SK-N-SH (cell line): ENCODE measurements at regions not wholly inside any gene's neighbourhood (a gene's known extent, or its start where the extent isn't known, plus 50 kb on each side); places are given as distances from the start of the nearest gene placed in this dataset.

Experiments used
- CTCF ChIP-seq: fragments of 200-600 bp; sonication (generic); IDR thresholded peaks from 2 replicates; pipeline ENCODE4 v1.6.1; 2017; ENCODE audit warnings: antibody characterized with exemption, mild to moderate bottlenecking, moderate library complexity
- EP300 ChIP-seq, 2 experiments: IDR thresholded peaks; 2 replicates each; pipeline versions ENCODE4 v1.4.0 to v1.6.1; 2012; ENCODE audit warnings: borderline replicate concordance in 1 of 2, low read depth in 1 of 2, low read length in 1 of 2
- NRF1 ChIP-seq: IDR thresholded peaks from 2 replicates; pipeline ENCODE4 v1.6.1; 2012; ENCODE audit warnings: low read depth, mild to moderate bottlenecking, low read length
- POLR2AphosphoS5 ChIP-seq: IDR thresholded peaks from 2 replicates; pipeline ENCODE4 v1.6.1; 2012; ENCODE audit warnings: low read depth, low read length
- RXRA ChIP-seq: IDR thresholded peaks from 2 replicates; pipeline ENCODE4 v1.4.0; 2012; ENCODE audit warnings: low read depth, mild to moderate bottlenecking, borderline replicate concordance
- SIN3A ChIP-seq: IDR thresholded peaks from 2 replicates; pipeline ENCODE4 v1.6.1; 2012; ENCODE audit warnings: low read depth, mild to moderate bottlenecking, low read length, moderate library complexity, borderline replicate concordance
- TCF12 ChIP-seq: IDR thresholded peaks from 2 replicates; pipeline ENCODE4 v1.4.0; 2012
- USF2 ChIP-seq: fragments of 150-350 bp; IDR thresholded peaks from 2 replicates; pipeline ENCODE4 v1.6.1; 2017; ENCODE audit warnings: antibody characterized with exemption, low read length, low read depth, borderline replicate concordance

DNA sequence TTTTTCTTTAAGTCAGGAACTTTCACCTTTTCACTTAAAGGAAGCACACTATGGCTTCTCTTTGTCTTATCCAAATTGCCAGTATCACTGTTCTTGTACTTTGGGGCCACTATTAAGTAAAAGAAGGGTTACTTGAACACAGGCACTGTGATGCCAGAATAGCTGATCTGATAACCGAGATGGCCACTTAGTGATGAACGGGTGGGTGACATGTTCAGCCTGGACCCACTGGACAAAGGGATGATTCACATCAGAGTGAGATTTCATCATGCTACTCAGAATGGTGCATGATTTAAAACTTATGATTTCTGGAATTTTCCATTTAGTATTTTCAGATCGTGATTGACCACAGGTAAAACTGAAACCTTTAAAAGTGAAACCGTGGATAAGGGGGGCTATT is 252.6 kb downstream of the KLF13 start:
- no peak for TF ChIP-seq RXRA
- no peak for TF ChIP-seq EP300 (IDR thresholded peaks at IDR 0.05; ENCODE audit: borderline replicate concordance in 1 of 2, low read depth in 1 of 2, low read length in 1 of 2)
- no peak for TF ChIP-seq CTCF
- no peak for TF ChIP-seq USF2
- TF ChIP-seq TCF12: no peak
- TF ChIP-seq POLR2AphosphoS5: no peak
- no peak for TF ChIP-seq SIN3A
- TF ChIP-seq NRF1: no peak
